OCI-LY3 (cell line): ENCODE measurements at regions not wholly inside any gene's neighbourhood (a gene's known extent, or its start where the extent isn't known, plus 50 kb on each side); places are given as distances from the start of the nearest gene placed in this dataset.

Experiments used
- CTCF ChIP-seq: fragments of 200-600, 300-600 bp; sonication (generic); IDR thresholded peaks from 2 replicates; pipeline ENCODE4 v1.5.1; 2014; ENCODE audit warnings: antibody characterized with exemption, low read length, low read depth
- EZH2phosphoT487 ChIP-seq: fragments of 200-600 bp; shearing (Covaris generic); IDR thresholded peaks from 2 replicates; pipeline ENCODE4 v1.6.1; 2018; ENCODE audit warnings: antibody characterized with exemption, mixed run types, low read depth

GRCh38 chr10:94200146-94200837 is 162.4 kb downstream of the NOC3L start:
- TF ChIP-seq CTCF = no peak
- no peak for TF ChIP-seq EZH2phosphoT487
